ENCODE measurements at regions not wholly inside any gene's neighbourhood (a gene's known extent, or its start where the extent isn't known, plus 50 kb on each side); places are given as distances from the start of the nearest gene placed in this dataset.

- CTCF ChIA-PET, result no interaction called here
- Mint-ChIP-seq H3K9me3 (no peaks in the 10 kb centered on the region), H3K4me1 (no peaks in the 10 kb centered on the region), H3K27me3 (peaks cover 24% of the 10 kb centered on the region), H3K27ac (no peak overlapping the region), H3K4me3 (no peak overlapping the region), H3K36me3 (no peaks in the 10 kb centered on the region)
- DNase-seq, result no peak
These were observed 65.7 kb upstream of the AMOTL1 start for GRCh38 chr11:94702481-94702880.

- H3K4me1 Mint-ChIP-seq, result no peaks in the 10 kb centered on the region
- CTCF ChIA-PET, result no interaction called here
These were observed 62.7 kb upstream of the AMOTL1 start for GRCh38 chr11:94705419-94705818.

GRCh38 chr11:94705891-94706615 lies 62.1 kb upstream of the AMOTL1 start:
- H3K36me3 Mint-ChIP-seq, result no peaks in the 10 kb centered on the region
- H3K4me3 Mint-ChIP-seq, result no peak overlapping the region
- no peaks in the 10 kb centered on the region for H3K4me1 Mint-ChIP-seq
- H3K9me3 Mint-ChIP-seq, result no peaks in the 10 kb centered on the region
- no peak overlapping the region for H3K27ac Mint-ChIP-seq
- H3K27me3 Mint-ChIP-seq, result peaks cover 24% of the 10 kb centered on the region
- DNase-seq, result no peak
- CTCF ChIA-PET, result no interaction called here

More at GRCh38 chr11:94705419-94705818, 62.7 kb upstream of the AMOTL1 start:
- H3K27me3 Mint-ChIP-seq, result peaks cover 24% of the 10 kb centered on the region
- no peaks in the 10 kb centered on the region for H3K9me3 Mint-ChIP-seq
- DNase-seq, result no peak
- no peak overlapping the region for H3K27ac Mint-ChIP-seq
- H3K36me3 Mint-ChIP-seq, result no peaks in the 10 kb centered on the region
- no peak overlapping the region for H3K4me3 Mint-ChIP-seq

GRCh38 chr11:94708176-94708575 lies 60.0 kb upstream of the AMOTL1 start:
- H3K4me1 Mint-ChIP-seq, result no peaks in the 10 kb centered on the region
- H3K4me3 Mint-ChIP-seq, result no peak overlapping the region
- H3K36me3 Mint-ChIP-seq, result no peaks in the 10 kb centered on the region
- CTCF ChIA-PET, result no interaction called here
- DNase-seq, result no peak
- H3K27ac Mint-ChIP-seq, result no peak overlapping the region
- peaks cover 24% of the 10 kb centered on the region for H3K27me3 Mint-ChIP-seq
- no peaks in the 10 kb centered on the region for H3K9me3 Mint-ChIP-seq

- CTCF ChIA-PET, result no interaction called here
- Mint-ChIP-seq H3K27me3 (peaks cover 25% of the 10 kb centered on the region), H3K4me3 (no peak overlapping the region), H3K36me3 (no peaks in the 10 kb centered on the region), H3K27ac (no peak overlapping the region), H3K4me1 (no peaks in the 10 kb centered on the region), H3K9me3 (no peaks in the 10 kb centered on the region)
- DNase-seq, result no peak
These were observed 59.5 kb upstream of the AMOTL1 start for GRCh38 chr11:94708642-94709041.

- Mint-ChIP-seq H3K27ac (no peak overlapping the region), H3K4me3 (no peak overlapping the region), H3K27me3 (peaks cover 17% of the 10 kb centered on the region), H3K36me3 (no peaks in the 10 kb centered on the region), H3K4me1 (no peaks in the 10 kb centered on the region), H3K9me3 (no peaks in the 10 kb centered on the region)
- DNase-seq, result no peak
- CTCF ChIA-PET, result no interaction called here
These were observed 52.9 kb upstream of the AMOTL1 start for GRCh38 chr11:94715225-94715624.

GRCh38 chr11:94717667-94718066 lies 50.5 kb upstream of the AMOTL1 start:
- Mint-ChIP-seq H3K27ac (no peak overlapping the region), H3K27me3 (peaks cover 28% of the 10 kb centered on the region), H3K36me3 (no peaks in the 10 kb centered on the region), H3K4me1 (no peaks in the 10 kb centered on the region), H3K9me3 (no peaks in the 10 kb centered on the region), H3K4me3 (no peak overlapping the region)
- CTCF ChIA-PET, result no interaction called here
- no peak for DNase-seq
